CD14-positive monocyte (primary cell): ENCODE measurements at regions not wholly inside any gene's neighbourhood (a gene's known extent, or its start where the extent isn't known, plus 50 kb on each side); places are given as distances from the start of the nearest gene placed in this dataset.

ENCODE experiments used
- DNase-seq, 3 donors: peaks; one replicate each; pipeline ENCODE4 v3.0.0-alpha.2; 2011 to 2022
- H2AFZ ChIP-seq: 2 replicates; pipeline ENCODE4 v1.6.0; 2012; ENCODE audit warnings: mild to moderate bottlenecking, low read depth, low read length, inconsistent platforms; ENCODE audit not compliant: insufficient read depth, poor library complexity, severe bottlenecking
- H3K27ac ChIP-seq, 2 donors: 1 replicate in 1 of 2; 2 replicates in 1 of 2; pipeline ENCODE4 v1.5.1; 2012 to 2013; ENCODE audit warnings: low read length in 2 of 2, control low read depth in 1 of 2, inconsistent platforms in 1 of 2, low read depth in 1 of 2, mild to moderate bottlenecking in 1 of 2
- H3K27me3 ChIP-seq, 2 donors: one replicate each; pipeline versions ENCODE4 v1.6.0 to v1.6.1; 2011 to 2013; ENCODE audit warnings: low read length in 2 of 2; ENCODE audit not compliant: control insufficient read depth in 2 of 2, insufficient read depth in 2 of 2
- H3K36me3 ChIP-seq, 2 donors: replicated peaks in 1 of 2; 1 replicate in 1 of 2; 2 replicates in 1 of 2; pipeline versions ENCODE4 v1.5.1 to v1.6.1; 2012 to 2013; ENCODE audit warnings: low read length in 2 of 2, control low read depth in 1 of 2, inconsistent platforms in 1 of 2, mild to moderate bottlenecking in 1 of 2; ENCODE audit not compliant: insufficient read depth in 2 of 2, control insufficient read depth in 1 of 2
- H3K4me1 ChIP-seq, 2 donors: 1 replicate in 1 of 2; 2 replicates in 1 of 2; pipeline versions ENCODE4 v1.5.1 to v1.6.1; 2012 to 2013; ENCODE audit warnings: low read length in 2 of 2, control low read depth in 1 of 2, inconsistent platforms in 1 of 2, mild to moderate bottlenecking in 1 of 2, moderate library complexity in 1 of 2; ENCODE audit not compliant: insufficient read depth in 2 of 2, control insufficient read depth in 1 of 2
- H3K4me2 ChIP-seq: replicated peaks from 2 replicates; pipeline ENCODE3; 2012; ENCODE audit warnings: low read length, moderate library complexity, mild to moderate bottlenecking; ENCODE audit not compliant: poor library complexity, severe bottlenecking; ENCODE audit errors: extremely low read depth
- H3K4me3 ChIP-seq, 3 experiments: fragments of 200-600 bp in 1 of 3; sonication (generic) in 1 of 3; replicated peaks in 1 of 3; 1 replicate in 2 of 3; 2 replicates in 1 of 3; pipeline ENCODE4 v1.5.1; 2011 to 2013; ENCODE audit warnings: low read length in 3 of 3, mild to moderate bottlenecking in 3 of 3, control low read depth in 2 of 3, low read depth in 2 of 3, inconsistent platforms in 1 of 3, moderate library complexity in 1 of 3
- H3K79me2 ChIP-seq: 2 replicates; pipeline ENCODE4 v1.6.0; 2012; ENCODE audit warnings: mild to moderate bottlenecking, control low read depth, inconsistent platforms, low read length, moderate library complexity; ENCODE audit not compliant: insufficient read depth
- H3K9ac ChIP-seq: 2 replicates; pipeline ENCODE4 v1.6.0; 2017; ENCODE audit warnings: low read length, mild to moderate bottlenecking; ENCODE audit not compliant: insufficient read depth, poor library complexity, severe bottlenecking
- H3K9me3 ChIP-seq, 2 donors: replicated peaks in 1 of 2; 1 replicate in 1 of 2; 2 replicates in 1 of 2; pipeline versions ENCODE4 v1.5.1 to v1.6.1; 2012 to 2013; ENCODE audit warnings: low read length in 2 of 2, control low read depth in 1 of 2; ENCODE audit not compliant: control insufficient read depth in 1 of 2, insufficient read depth in 1 of 2
- H4K20me1 ChIP-seq: 2 replicates; pipeline ENCODE4 v1.6.0; 2012; ENCODE audit warnings: mild to moderate bottlenecking, low read length, control low read depth, moderate library complexity; ENCODE audit not compliant: insufficient read depth
- H3K27ac Mint-ChIP-seq, 7 donors: one replicate each; pipeline ENCODE4 v1.8.0; 2020; ENCODE audit warnings: mild to moderate bottlenecking in 7 of 7, mixed read lengths in 7 of 7, moderate library complexity in 6 of 7, inconsistent platforms in 2 of 7
- H3K27me3 Mint-ChIP-seq, 3 donors: one replicate each; pipeline ENCODE4 v1.8.0; 2021 to 2022; ENCODE audit warnings: low read depth in 3 of 3, mild to moderate bottlenecking in 3 of 3, mixed read lengths in 3 of 3, moderate library complexity in 3 of 3, inconsistent platforms in 1 of 3
- H3K36me3 Mint-ChIP-seq, 2 donors: one replicate each; pipeline ENCODE4 v1.8.0; 2020; ENCODE audit warnings: mixed read lengths in 2 of 2, inconsistent platforms in 1 of 2, mild to moderate bottlenecking in 1 of 2
- H3K4me1 Mint-ChIP-seq: one replicate; pipeline ENCODE4 v1.8.0; 2020; ENCODE audit warnings: mild to moderate bottlenecking, mixed read lengths
- H3K4me3 Mint-ChIP-seq, 2 donors: one replicate each; pipeline ENCODE4 v1.8.0; 2020; ENCODE audit warnings: mild to moderate bottlenecking in 2 of 2, mixed read lengths in 2 of 2, moderate library complexity in 1 of 2
- H3K9me3 Mint-ChIP-seq, 7 donors: one replicate each; pipeline ENCODE4 v1.8.0; 2020 to 2022; ENCODE audit warnings: mixed read lengths in 7 of 7, mild to moderate bottlenecking in 6 of 7, moderate library complexity in 6 of 7, inconsistent platforms in 2 of 7
- CTCF ChIP-seq: fragments of 200-600 bp; IDR thresholded peaks from one replicate; pipeline ENCODE4 v1.8.0; 2022; ENCODE audit warnings: antibody characterized with exemption, mild to moderate bottlenecking
- WGBS: methylation state at CpG from one replicate; pipeline ENCODE4 v1.1.5; 2013; ENCODE audit warnings: missing lambda C conversion rate; ENCODE audit not compliant: insufficient coverage; 5-methylcytosine and 5-hydroxymethylcytosine counted together
- intact Hi-C, 2 donors: fragments of 100-400 bp; cut with micrococcal nuclease; formaldehyde crosslinking; loops; one replicate each; pipeline versions ENCODE4 v1.15.0 to v1.15.1; 2023

DNA sequence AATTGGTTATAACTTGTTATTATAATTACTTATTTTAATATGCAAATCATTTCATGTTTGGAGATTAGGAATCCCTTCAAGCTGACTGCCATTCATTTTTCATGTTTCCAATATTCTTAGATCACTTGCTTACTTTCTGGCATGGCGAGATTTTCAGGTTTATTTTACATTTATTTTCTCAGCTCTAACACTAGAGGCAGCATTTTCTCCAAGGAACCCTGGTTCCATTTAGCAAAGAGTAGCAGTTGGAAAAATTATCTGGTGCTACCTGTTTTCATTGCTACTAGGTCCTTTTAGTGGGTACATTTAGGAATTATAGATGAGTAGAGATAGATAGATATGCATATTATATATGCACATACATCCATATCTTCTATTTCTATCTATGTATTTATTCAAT is 90.9 kb upstream of the TRPC4 start:
- H3K27ac Mint-ChIP-seq = no peak overlapping the region
- WGBS = no CpG with 5 or more reads among the region's 1 CpG
- Histone ChIP-seq H3K27me3 (no peaks in the 10 kb centered on the region), H3K4me1 (no peaks in the 10 kb centered on the region), H3K79me2 (no peaks in the 10 kb centered on the region), H3K9ac (no peak overlapping the region), H2AFZ (no peak overlapping the region), H3K36me3 (no peaks in the 10 kb centered on the region), H3K4me3 (no peak overlapping the region), H3K4me2 (no peak overlapping the region), H3K9me3 (no peaks in the 10 kb centered on the region), H3K27ac (no peak overlapping the region), H4K20me1 (no peaks in the 10 kb centered on the region)
- H3K27me3 Mint-ChIP-seq = no peaks in the 10 kb centered on the region
- H3K4me3 Mint-ChIP-seq = no peak overlapping the region
- TF ChIP-seq CTCF = no peak
- H3K9me3 Mint-ChIP-seq = peaks cover 0 to 4% (median 0%) of the 10 kb centered on the region in 7 donors
- H3K4me1 Mint-ChIP-seq = no peaks in the 10 kb centered on the region
- H3K36me3 Mint-ChIP-seq = no peaks in the 10 kb centered on the region
- intact Hi-C loops = no loop called here
- DNase-seq = no peak

DNA sequence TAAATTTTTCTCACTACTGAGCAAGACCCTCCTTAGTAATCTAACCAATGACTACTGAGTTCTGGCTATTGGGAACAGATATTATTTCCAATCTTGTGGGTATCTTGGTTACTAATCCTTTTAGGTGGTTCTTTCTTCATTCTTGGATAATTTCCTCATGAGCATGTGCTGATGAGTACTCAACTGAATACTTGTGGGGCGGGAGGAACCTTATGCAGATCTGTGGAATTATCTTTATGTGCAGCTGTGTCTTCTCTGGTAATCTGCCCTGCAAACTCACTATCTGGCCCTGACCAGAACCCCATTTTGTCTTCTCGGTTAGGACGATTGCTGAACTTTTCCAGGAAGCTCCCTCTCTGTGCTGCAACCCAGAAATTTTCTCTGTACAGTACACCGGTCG is 89.7 kb upstream of the TRPC4 start:
- no peak overlapping the region for H3K4me3 Mint-ChIP-seq
- TF ChIP-seq CTCF = no peak
- no peaks in the 10 kb centered on the region for H3K36me3 Mint-ChIP-seq
- no peaks in the 10 kb centered on the region for H4K20me1 ChIP-seq
- H3K36me3 ChIP-seq = no peaks in the 10 kb centered on the region
- H3K27ac ChIP-seq = no peak overlapping the region
- no peaks in the 10 kb centered on the region for H3K4me1 ChIP-seq
- H3K27me3 ChIP-seq = no peaks in the 10 kb centered on the region
- H3K27ac Mint-ChIP-seq = no peak overlapping the region
- intact Hi-C loops = no loop called here
- DNase-seq = no peak
- no peaks in the 10 kb centered on the region for H3K9me3 ChIP-seq
- H3K9ac ChIP-seq = no peak overlapping the region
- 100% methylated on average over 3 of the region's 5 CpGs for WGBS
- H2AFZ ChIP-seq = no peak overlapping the region
- H3K27me3 Mint-ChIP-seq = no peaks in the 10 kb centered on the region
- H3K4me2 ChIP-seq = no peak overlapping the region
- H3K9me3 Mint-ChIP-seq = peaks cover 0 to 6% (median 0%) of the 10 kb centered on the region in 7 donors
- no peaks in the 10 kb centered on the region for H3K4me1 Mint-ChIP-seq
- no peaks in the 10 kb centered on the region for H3K79me2 ChIP-seq
- no peak overlapping the region for H3K4me3 ChIP-seq
